Left hindlimb (tissue), 1 donor: ENCODE measurements at regions not wholly inside any gene's neighbourhood (a gene's known extent, or its start where the extent isn't known, plus 50 kb on each side); places are given as distances from the start of the nearest gene placed in this dataset.
"Not testable (repeated sequence)": the region's sequence is repeated elsewhere in the genome, so short reads cannot be mapped to it uniquely, and the experiment has no call there.

Source experiments
- DNase-seq: peaks from one replicate; pipeline ENCODE4 v3.0.0-alpha.2; 2018

- not testable (repeated sequence) for DNase-seq
Observed at GRCh38 chr6:126673749-126674148, 333.8 kb downstream of the CENPW start.

DNA sequence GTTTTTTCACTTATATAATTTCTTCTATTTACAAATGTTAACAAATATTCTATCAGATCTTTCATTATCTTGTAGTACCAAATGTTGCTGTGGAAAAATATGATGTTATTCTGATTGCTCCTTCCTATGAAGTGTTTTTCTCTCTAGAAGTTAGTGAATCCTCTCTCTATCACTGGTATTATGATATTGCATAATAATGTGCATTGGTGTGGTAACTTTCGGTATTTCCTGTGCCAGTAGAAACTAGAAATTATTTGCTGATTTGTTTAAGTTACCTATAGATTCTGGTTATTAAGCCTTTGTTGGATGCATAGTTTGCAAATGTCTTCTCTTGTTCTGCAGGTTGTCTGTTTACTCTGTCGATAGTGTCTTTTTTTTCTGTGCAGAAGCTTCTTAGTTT lies 342.5 kb downstream of the CENPW start:
- no peak for DNase-seq

- no peak for DNase-seq
Observed at GRCh38 chr6:126685182-126685581, 345.3 kb downstream of the CENPW start.

- no peak for DNase-seq
Observed at GRCh38 chr6:126696921-126697693, 357.2 kb downstream of the CENPW start.

DNA sequence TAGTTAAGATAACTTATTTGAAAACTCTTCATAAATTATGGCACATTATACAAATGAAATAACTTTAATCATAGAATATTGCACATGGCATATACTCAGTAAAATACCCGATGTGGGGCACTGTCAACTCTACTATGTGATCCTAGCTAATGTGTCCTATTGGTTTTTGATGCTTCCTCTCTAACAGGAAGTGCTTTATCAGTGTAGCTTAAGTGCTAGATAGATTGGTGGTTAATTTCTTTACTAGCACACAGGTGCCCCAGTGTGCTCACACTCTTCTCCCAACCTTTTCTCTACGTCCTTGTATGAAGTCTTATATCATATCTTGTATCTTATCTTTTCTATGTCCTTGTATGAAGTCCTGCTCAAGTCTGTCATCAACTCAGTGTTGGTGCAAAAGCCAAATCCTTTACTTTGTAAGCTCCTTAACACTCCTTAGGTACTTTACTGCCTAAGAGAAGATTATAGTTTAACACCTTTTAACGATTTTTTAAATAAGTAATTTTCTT lies 358.9 kb downstream of the CENPW start:
- DNase-seq = no peak

DNA sequence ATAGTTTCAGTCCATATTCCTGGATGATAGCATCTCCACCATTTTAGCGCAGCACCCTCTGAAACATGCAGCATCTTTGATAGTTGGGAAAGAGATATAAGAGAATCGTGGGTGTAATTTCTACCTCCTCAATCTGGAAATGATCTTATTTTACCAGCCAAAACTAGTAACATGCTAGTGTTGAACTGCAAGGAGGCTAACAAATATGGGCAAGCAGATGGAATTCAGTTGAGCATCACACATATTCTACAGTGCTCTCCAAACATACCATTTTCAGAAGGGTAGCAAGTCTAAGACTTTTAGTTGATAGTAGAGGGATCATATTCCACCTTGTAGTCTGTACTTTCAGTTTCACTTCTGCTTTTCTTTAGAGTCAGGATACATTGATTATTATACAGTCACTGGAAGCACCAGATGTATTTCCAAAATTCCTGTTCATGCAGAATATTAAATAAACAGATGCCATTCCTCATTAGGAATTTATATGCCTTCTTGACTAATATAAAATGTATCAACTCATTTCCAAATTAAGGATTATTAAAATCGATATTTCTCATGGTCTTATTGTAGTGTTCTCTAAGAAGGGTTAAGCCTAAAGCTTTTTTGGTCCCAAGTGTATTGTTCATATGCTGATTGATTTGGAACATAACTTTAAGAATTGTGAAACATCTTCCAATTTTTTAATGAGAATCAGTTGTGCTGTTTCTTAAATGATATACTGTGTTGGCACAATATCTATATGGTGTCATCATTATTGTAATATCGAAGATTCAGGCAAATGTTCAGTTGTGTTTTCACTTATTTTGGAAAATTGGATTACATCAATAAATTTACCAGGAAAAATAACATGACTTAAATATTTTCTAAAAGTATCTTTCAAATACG lies 362.0 kb downstream of the CENPW start:
- DNase-seq = no peak

GRCh38 chr6:126716032-126716431 lies 376.1 kb downstream of the CENPW start:
- no peak for DNase-seq

GRCh38 chr6:126716826-126717509 lies 377.1 kb downstream of the CENPW start:
- no peak for DNase-seq

DNA sequence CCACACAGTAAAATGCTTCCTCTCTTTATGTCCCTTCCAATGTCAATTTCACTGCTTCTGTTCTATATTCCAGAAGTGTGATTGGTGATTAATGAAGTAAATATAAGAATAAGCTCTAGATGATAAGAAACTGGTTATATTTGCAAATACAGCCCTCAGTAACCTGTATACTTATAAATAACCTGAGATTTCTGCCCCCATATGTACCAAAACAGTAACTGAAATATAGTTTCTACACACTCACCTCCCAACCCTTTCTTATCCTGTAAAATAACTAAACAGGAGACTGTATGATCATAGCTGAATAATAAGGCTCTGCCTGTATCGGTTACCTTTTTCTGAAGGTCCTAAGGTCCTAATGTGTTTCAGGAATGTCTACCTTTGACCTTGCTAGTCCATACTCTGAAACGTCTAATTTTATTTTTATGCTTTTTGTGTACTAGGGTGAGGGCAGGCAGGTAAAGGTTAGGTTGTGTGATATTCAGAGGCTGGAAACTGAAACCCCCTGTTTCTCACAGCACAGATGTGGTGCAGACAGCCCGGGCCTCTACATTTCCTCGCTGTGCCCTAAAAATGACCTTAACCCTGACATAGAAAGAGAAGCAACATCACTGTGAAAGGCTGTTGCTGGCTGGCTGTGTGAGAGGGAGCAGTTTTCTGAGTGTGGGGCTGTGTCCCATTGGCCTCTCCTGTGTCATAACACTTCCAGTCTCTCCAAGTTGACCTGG lies 378.8 kb downstream of the CENPW start:
- no peak for DNase-seq

DNA sequence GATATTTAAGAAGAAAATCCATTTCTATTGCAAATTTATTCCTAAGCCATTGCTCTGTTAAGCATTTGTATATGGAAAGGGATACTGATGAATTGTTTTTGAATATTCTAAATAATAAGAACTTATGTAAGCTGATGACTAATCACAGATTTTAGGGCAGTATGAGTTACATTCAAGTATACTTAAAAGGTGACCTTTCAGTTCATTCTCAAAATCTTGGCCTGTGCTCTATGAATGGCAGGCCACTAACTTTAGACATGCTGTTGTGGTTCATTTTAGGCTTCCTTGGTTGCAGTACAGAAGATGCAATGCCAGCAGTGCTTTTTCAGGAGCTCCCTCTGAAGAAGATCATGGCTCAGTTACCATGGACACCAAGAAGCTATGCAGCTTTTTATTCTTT lies 380.4 kb downstream of the CENPW start:
- DNase-seq = no peak

GRCh38 chr6:126721581-126722160 lies 381.8 kb downstream of the CENPW start:
- no peak for DNase-seq

- no peak for DNase-seq
Observed at GRCh38 chr6:126722411-126722810, 382.5 kb downstream of the CENPW start.

DNA sequence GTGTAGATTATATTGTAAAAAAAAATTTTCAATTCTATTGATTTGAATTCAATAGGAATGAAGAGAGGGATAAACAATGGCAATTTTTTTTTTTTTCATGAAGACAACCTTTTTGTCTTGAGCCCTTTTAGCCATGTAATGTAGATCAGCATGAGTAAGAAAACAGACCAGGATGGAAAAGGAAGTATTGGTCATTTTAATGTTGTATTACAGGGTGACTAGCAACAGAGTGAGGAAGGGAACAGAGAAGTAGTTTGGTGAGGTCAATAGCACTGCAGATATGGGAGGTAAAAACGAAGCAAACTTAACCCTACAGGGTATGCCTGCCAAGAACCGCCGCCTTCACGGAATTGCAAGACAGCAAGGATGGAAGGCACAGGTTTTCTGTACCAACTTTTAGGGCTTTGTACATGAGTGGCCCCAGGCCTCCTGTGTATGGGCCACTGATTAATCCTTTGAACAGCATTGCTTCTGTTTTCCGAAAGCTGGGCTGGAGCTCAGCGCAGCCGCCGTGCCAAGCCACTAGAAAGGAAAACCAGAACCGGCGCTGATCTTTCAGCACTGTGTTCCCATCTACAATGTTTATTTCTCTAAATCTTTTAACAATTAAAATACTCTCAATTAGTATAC lies 383.7 kb downstream of the CENPW start:
- no peak for DNase-seq

- DNase-seq = no peak
Observed at GRCh38 chr6:126724821-126725220, 384.9 kb downstream of the CENPW start.

GRCh38 chr6:126726454-126726853 lies 386.5 kb downstream of the CENPW start:
- DNase-seq = not testable (repeated sequence)

DNA sequence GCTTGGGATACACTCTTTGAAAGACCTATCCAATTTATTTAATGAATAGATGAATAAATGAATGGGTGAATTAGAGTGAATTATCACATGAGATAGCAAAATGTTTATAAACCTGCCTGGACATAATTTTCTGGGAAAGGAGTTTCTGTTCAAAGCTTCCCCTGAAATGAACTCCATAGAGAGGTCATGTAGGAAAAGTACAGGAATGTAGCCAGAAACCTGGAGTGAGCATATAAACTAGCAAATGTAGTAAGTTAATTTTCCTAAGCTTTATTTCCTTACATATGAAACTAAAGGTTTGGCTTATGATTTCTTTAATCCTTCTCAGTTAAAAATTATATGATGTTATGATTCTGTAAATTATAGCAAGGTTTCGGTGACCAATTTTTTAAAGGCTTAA lies 380.3 kb upstream of the RSPO3 start:
- no peak for DNase-seq

DNA sequence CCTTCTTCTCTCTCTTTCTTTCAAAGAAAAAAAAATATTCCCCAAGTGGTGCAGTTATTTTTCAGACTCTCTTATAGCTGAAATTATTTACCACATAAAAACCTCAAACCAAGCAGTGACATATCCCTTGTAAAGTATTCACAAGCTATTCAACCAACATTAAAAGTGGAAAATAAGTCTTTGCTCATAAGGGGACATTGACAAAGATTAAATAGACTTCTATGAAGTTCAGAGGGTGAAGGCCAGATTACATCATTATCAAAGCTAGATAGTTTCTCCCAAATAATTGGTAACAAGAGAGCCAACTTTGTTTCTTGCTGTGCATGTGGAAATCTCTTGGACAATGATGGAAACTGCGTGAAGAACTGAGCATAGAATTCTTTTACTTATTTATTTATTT lies 379.8 kb upstream of the RSPO3 start:
- no peak for DNase-seq

DNA sequence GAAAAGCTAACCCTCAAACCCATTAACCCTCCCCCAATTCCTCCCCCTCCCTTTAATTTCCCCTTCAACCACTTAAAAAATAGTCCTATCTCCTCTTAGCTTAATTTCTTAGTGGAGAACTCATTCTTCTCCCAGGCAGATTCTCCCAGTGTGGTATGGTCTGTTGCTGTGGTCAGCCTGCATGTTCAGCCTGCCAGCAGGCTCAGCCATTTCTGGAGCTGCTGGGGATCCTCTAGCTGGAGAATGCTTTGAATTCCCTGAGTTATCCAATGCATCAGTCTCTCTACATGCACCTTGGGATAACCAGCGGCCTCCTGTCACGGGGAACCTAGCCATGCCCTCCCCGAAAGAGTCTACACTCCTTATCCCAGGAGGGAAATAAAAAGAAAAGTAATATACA lies 375.4 kb upstream of the RSPO3 start:
- no peak for DNase-seq

- no peak for DNase-seq
Observed at GRCh38 chr6:126747728-126748540, 370.5 kb upstream of the RSPO3 start.

- no peak for DNase-seq
Observed at GRCh38 chr6:126753606-126754005, 364.9 kb upstream of the RSPO3 start.

- DNase-seq = no peak
Observed at GRCh38 chr6:126761854-126762253, 356.6 kb upstream of the RSPO3 start.
